NAMALWA (cell line): ENCODE measurements at regions not wholly inside any gene's neighbourhood (a gene's known extent, or its start where the extent isn't known, plus 50 kb on each side); places are given as distances from the start of the nearest gene placed in this dataset.
"Not testable (repeated sequence)": the region's sequence is repeated elsewhere in the genome, so short reads cannot be mapped to it uniquely, and the experiment has no call there.

Experiments used
- DNase-seq: peaks from one replicate; pipeline ENCODE4 v3.0.0-alpha.2; 2015; ENCODE audit warnings: low spot score

GRCh38 chr7:119123326-119123725 is 898.8 kb downstream of the ANKRD7 start:
- no peak for DNase-seq

- DNase-seq, result no peak
These were observed 903.2 kb downstream of the ANKRD7 start for GRCh38 chr7:119127706-119128105.

GRCh38 chr7:119132436-119132835 is 907.9 kb downstream of the ANKRD7 start:
- no peak for DNase-seq

GRCh38 chr7:119167431-119167830 is 942.9 kb downstream of the ANKRD7 start:
- no peak for DNase-seq

- DNase-seq, result no peak
These were observed 947.5 kb downstream of the ANKRD7 start for GRCh38 chr7:119172043-119172442.

GRCh38 chr7:119175911-119176627 is 951.6 kb downstream of the ANKRD7 start:
- DNase-seq, result peak; percentile 84

- DNase-seq, result no peak
These were observed 953.4 kb downstream of the ANKRD7 start for GRCh38 chr7:119177863-119178262.

- DNase-seq, result no peak
These were observed 959.8 kb downstream of the ANKRD7 start for GRCh38 chr7:119184124-119184788.

GRCh38 chr7:119196183-119196582 is 971.7 kb downstream of the ANKRD7 start:
- DNase-seq, result no peak

- no peak for DNase-seq
These were observed 972.8 kb downstream of the ANKRD7 start for GRCh38 chr7:119197172-119197876.

- peak; percentile 67 for DNase-seq
These were observed 973.5 kb downstream of the ANKRD7 start for GRCh38 chr7:119197877-119198527.

GRCh38 chr7:119219663-119220062 is 995.2 kb downstream of the ANKRD7 start:
- no peak for DNase-seq

- no peak for DNase-seq
These were observed 999.4 kb downstream of the ANKRD7 start for GRCh38 chr7:119223930-119224329.

- no peak for DNase-seq
These were observed 1004.0 kb downstream of the ANKRD7 start for GRCh38 chr7:119228482-119228881.

GRCh38 chr7:119232091-119232490 is 1007.6 kb downstream of the ANKRD7 start:
- DNase-seq, result no peak

GRCh38 chr7:119233015-119233414 is 1008.5 kb downstream of the ANKRD7 start:
- no peak for DNase-seq

- no peak for DNase-seq
These were observed 1020.0 kb upstream of the KCND2 start for GRCh38 chr7:119252962-119253361.

- DNase-seq, result no peak
These were observed 1018.2 kb upstream of the KCND2 start for GRCh38 chr7:119254742-119255141.

GRCh38 chr7:119256001-119256400 is 1017.0 kb upstream of the KCND2 start:
- DNase-seq, result no peak

GRCh38 chr7:119256446-119257131 is 1016.4 kb upstream of the KCND2 start:
- DNase-seq, result no peak

- DNase-seq, result not testable (repeated sequence)
These were observed 1006.2 kb upstream of the KCND2 start for GRCh38 chr7:119266790-119267189.

GRCh38 chr7:119270045-119270464 is 1002.9 kb upstream of the KCND2 start:
- peak; percentile 76 for DNase-seq
